Mammary epithelial cell (primary cell): ENCODE measurements at regions not wholly inside any gene's neighbourhood (a gene's known extent, or its start where the extent isn't known, plus 50 kb on each side); places are given as distances from the start of the nearest gene placed in this dataset.

Source experiments
- CTCF ChIP-seq, 2 donors: IDR thresholded peaks in 1 of 2; conservative IDR thresholded peaks in 1 of 2; 2 replicates each; pipeline ENCODE4 v1.5.1; 2011 to 2012; ENCODE audit warnings: inconsistent platforms in 2 of 2, low read length in 2 of 2, mild to moderate bottlenecking in 2 of 2, control low read depth in 1 of 2, low read depth in 1 of 2; ENCODE audit not compliant: insufficient read depth in 1 of 2; ENCODE audit errors: extremely low read depth in 1 of 2
- EZH2 ChIP-seq: IDR thresholded peaks from 2 replicates; pipeline ENCODE4 v1.6.1; 2012; ENCODE audit warnings: low read length, inconsistent platforms, borderline replicate concordance

- no peak for TF ChIP-seq CTCF (conservative IDR thresholded peaks at IDR 0.05 in 1 of 2, IDR thresholded peaks at IDR 0.05 in 1 of 2; ENCODE audit: extremely low read depth in 1 of 2, insufficient read depth in 1 of 2, low read depth in 1 of 2, low read length in 2 of 2)
- TF ChIP-seq EZH2 = no peak
Observed at GRCh38 chr2:113809076-113809736, 52.8 kb upstream of the SLC35F5 start.
